CD14-positive monocyte (primary cell): ENCODE measurements at regions not wholly inside any gene's neighbourhood (a gene's known extent, or its start where the extent isn't known, plus 50 kb on each side); places are given as distances from the start of the nearest gene placed in this dataset.

Experiments
- DNase-seq, 3 donors: peaks; one replicate each; pipeline ENCODE4 v3.0.0-alpha.2; 2011 to 2022
- H2AFZ ChIP-seq: 2 replicates; pipeline ENCODE4 v1.6.0; 2012; ENCODE audit warnings: mild to moderate bottlenecking, low read depth, low read length, inconsistent platforms; ENCODE audit not compliant: insufficient read depth, poor library complexity, severe bottlenecking
- H3K27ac ChIP-seq, 2 donors: 1 replicate in 1 of 2; 2 replicates in 1 of 2; pipeline ENCODE4 v1.5.1; 2012 to 2013; ENCODE audit warnings: low read length in 2 of 2, control low read depth in 1 of 2, inconsistent platforms in 1 of 2, low read depth in 1 of 2, mild to moderate bottlenecking in 1 of 2
- H3K27me3 ChIP-seq, 2 donors: one replicate each; pipeline versions ENCODE4 v1.6.0 to v1.6.1; 2011 to 2013; ENCODE audit warnings: low read length in 2 of 2; ENCODE audit not compliant: control insufficient read depth in 2 of 2, insufficient read depth in 2 of 2
- H3K36me3 ChIP-seq, 2 donors: replicated peaks in 1 of 2; 1 replicate in 1 of 2; 2 replicates in 1 of 2; pipeline versions ENCODE4 v1.5.1 to v1.6.1; 2012 to 2013; ENCODE audit warnings: low read length in 2 of 2, control low read depth in 1 of 2, inconsistent platforms in 1 of 2, mild to moderate bottlenecking in 1 of 2; ENCODE audit not compliant: insufficient read depth in 2 of 2, control insufficient read depth in 1 of 2
- H3K4me1 ChIP-seq, 2 donors: 1 replicate in 1 of 2; 2 replicates in 1 of 2; pipeline versions ENCODE4 v1.5.1 to v1.6.1; 2012 to 2013; ENCODE audit warnings: low read length in 2 of 2, control low read depth in 1 of 2, inconsistent platforms in 1 of 2, mild to moderate bottlenecking in 1 of 2, moderate library complexity in 1 of 2; ENCODE audit not compliant: insufficient read depth in 2 of 2, control insufficient read depth in 1 of 2
- H3K4me2 ChIP-seq: replicated peaks from 2 replicates; pipeline ENCODE3; 2012; ENCODE audit warnings: low read length, moderate library complexity, mild to moderate bottlenecking; ENCODE audit not compliant: poor library complexity, severe bottlenecking; ENCODE audit errors: extremely low read depth
- H3K4me3 ChIP-seq, 3 experiments: fragments of 200-600 bp in 1 of 3; sonication (generic) in 1 of 3; replicated peaks in 1 of 3; 1 replicate in 2 of 3; 2 replicates in 1 of 3; pipeline ENCODE4 v1.5.1; 2011 to 2013; ENCODE audit warnings: low read length in 3 of 3, mild to moderate bottlenecking in 3 of 3, control low read depth in 2 of 3, low read depth in 2 of 3, inconsistent platforms in 1 of 3, moderate library complexity in 1 of 3
- H3K79me2 ChIP-seq: 2 replicates; pipeline ENCODE4 v1.6.0; 2012; ENCODE audit warnings: mild to moderate bottlenecking, control low read depth, inconsistent platforms, low read length, moderate library complexity; ENCODE audit not compliant: insufficient read depth
- H3K9ac ChIP-seq: 2 replicates; pipeline ENCODE4 v1.6.0; 2017; ENCODE audit warnings: low read length, mild to moderate bottlenecking; ENCODE audit not compliant: insufficient read depth, poor library complexity, severe bottlenecking
- H3K9me3 ChIP-seq, 2 donors: replicated peaks in 1 of 2; 1 replicate in 1 of 2; 2 replicates in 1 of 2; pipeline versions ENCODE4 v1.5.1 to v1.6.1; 2012 to 2013; ENCODE audit warnings: low read length in 2 of 2, control low read depth in 1 of 2; ENCODE audit not compliant: control insufficient read depth in 1 of 2, insufficient read depth in 1 of 2
- H4K20me1 ChIP-seq: 2 replicates; pipeline ENCODE4 v1.6.0; 2012; ENCODE audit warnings: mild to moderate bottlenecking, low read length, control low read depth, moderate library complexity; ENCODE audit not compliant: insufficient read depth
- H3K27ac Mint-ChIP-seq, 7 donors: one replicate each; pipeline ENCODE4 v1.8.0; 2020; ENCODE audit warnings: mild to moderate bottlenecking in 7 of 7, mixed read lengths in 7 of 7, moderate library complexity in 6 of 7, inconsistent platforms in 2 of 7
- H3K27me3 Mint-ChIP-seq, 3 donors: one replicate each; pipeline ENCODE4 v1.8.0; 2021 to 2022; ENCODE audit warnings: low read depth in 3 of 3, mild to moderate bottlenecking in 3 of 3, mixed read lengths in 3 of 3, moderate library complexity in 3 of 3, inconsistent platforms in 1 of 3
- H3K36me3 Mint-ChIP-seq, 2 donors: one replicate each; pipeline ENCODE4 v1.8.0; 2020; ENCODE audit warnings: mixed read lengths in 2 of 2, inconsistent platforms in 1 of 2, mild to moderate bottlenecking in 1 of 2
- H3K4me1 Mint-ChIP-seq: one replicate; pipeline ENCODE4 v1.8.0; 2020; ENCODE audit warnings: mild to moderate bottlenecking, mixed read lengths
- H3K4me3 Mint-ChIP-seq, 2 donors: one replicate each; pipeline ENCODE4 v1.8.0; 2020; ENCODE audit warnings: mild to moderate bottlenecking in 2 of 2, mixed read lengths in 2 of 2, moderate library complexity in 1 of 2
- H3K9me3 Mint-ChIP-seq, 7 donors: one replicate each; pipeline ENCODE4 v1.8.0; 2020 to 2022; ENCODE audit warnings: mixed read lengths in 7 of 7, mild to moderate bottlenecking in 6 of 7, moderate library complexity in 6 of 7, inconsistent platforms in 2 of 7
- CTCF ChIP-seq: fragments of 200-600 bp; IDR thresholded peaks from one replicate; pipeline ENCODE4 v1.8.0; 2022; ENCODE audit warnings: antibody characterized with exemption, mild to moderate bottlenecking
- WGBS: methylation state at CpG from one replicate; pipeline ENCODE4 v1.1.5; 2013; ENCODE audit warnings: missing lambda C conversion rate; ENCODE audit not compliant: insufficient coverage; 5-methylcytosine and 5-hydroxymethylcytosine counted together
- intact Hi-C, 2 donors: fragments of 100-400 bp; cut with micrococcal nuclease; formaldehyde crosslinking; loops; one replicate each; pipeline versions ENCODE4 v1.15.0 to v1.15.1; 2023

- Histone ChIP-seq H3K4me2 (no peak overlapping the region), H3K27ac (no peak overlapping the region), H3K4me3 (no peak overlapping the region), H2AFZ (no peak overlapping the region), H3K4me1 (no peaks in the 10 kb centered on the region), H3K79me2 (no peaks in the 10 kb centered on the region), H4K20me1 (no peaks in the 10 kb centered on the region), H3K27me3 (no peaks in the 10 kb centered on the region), H3K9me3 (peaks cover 4% of the 10 kb centered on the region in 2 donors), H3K9ac (no peak overlapping the region), H3K36me3 (no peaks in the 10 kb centered on the region)
- DNase-seq = no peak
- Mint-ChIP-seq H3K4me1 (no peaks in the 10 kb centered on the region), H3K36me3 (no peaks in the 10 kb centered on the region), H3K4me3 (no peak overlapping the region), H3K9me3 (peaks cover 0 to 9% (median 2%) of the 10 kb centered on the region in 7 donors), H3K27ac (peak overlapping the region in 1 of 7 donors; percentile 40), H3K27me3 (no peaks in the 10 kb centered on the region)
- intact Hi-C loops = no loop called here
- 100% methylated on average over 1 of the region's 1 CpG for WGBS
- no peak for TF ChIP-seq CTCF
Measured at GRCh38 chr2:225326969-225327368, 72.5 kb upstream of the NYAP2 start.

GRCh38 chr2:225319872-225320271 is 79.6 kb upstream of the NYAP2 start:
- Histone ChIP-seq H3K36me3 (no peaks in the 10 kb centered on the region), H3K4me2 (no peak overlapping the region), H3K4me3 (no peak overlapping the region), H3K79me2 (no peaks in the 10 kb centered on the region), H2AFZ (no peak overlapping the region), H3K27ac (no peak overlapping the region), H3K9me3 (peaks cover 5 to 6% of the 10 kb centered on the region in 2 donors), H3K9ac (no peak overlapping the region), H3K4me1 (no peaks in the 10 kb centered on the region), H4K20me1 (no peaks in the 10 kb centered on the region), H3K27me3 (no peaks in the 10 kb centered on the region)
- TF ChIP-seq CTCF = no peak
- H3K9me3 Mint-ChIP-seq = peaks cover 0 to 5% (median 0%) of the 10 kb centered on the region in 7 donors
- no peaks in the 10 kb centered on the region for H3K36me3 Mint-ChIP-seq
- H3K27me3 Mint-ChIP-seq = peaks cover 0 to 1% (median 0%) of the 10 kb centered on the region in 3 donors
- intact Hi-C loops = no loop called here
- no peak overlapping the region for H3K4me3 Mint-ChIP-seq
- no peaks in the 10 kb centered on the region for H3K4me1 Mint-ChIP-seq
- no peak overlapping the region for H3K27ac Mint-ChIP-seq
- DNase-seq = no peak
